H1 (cell line): ENCODE measurements at regions not wholly inside any gene's neighbourhood (a gene's known extent, or its start where the extent isn't known, plus 50 kb on each side); places are given as distances from the start of the nearest gene placed in this dataset.

Experiments used
- CTCF ChIA-PET: fragments of 300-600 bp; sonication (Branson Sonifier 250); formaldehyde crosslinking; loops from one replicate; lab custom pipeline; 2021; ENCODE audit not compliant: partially characterized antibody; lab: Charles Lee
- POLR2A ChIA-PET: fragments of 300-600 bp; sonication (Branson Sonifier 250); formaldehyde crosslinking; loops from one replicate; lab custom pipeline; 2021; ENCODE audit warnings: inconsistent platforms; ENCODE audit not compliant: partially characterized antibody; lab: Charles Lee
- DNase-seq, 2 experiments: peaks; one replicate each; pipeline versions ENCODE4 v3.0.0 to v3.0.0-alpha.2; 2010 to 2022; ENCODE audit warnings: low spot score in 2 of 2, low read depth in 1 of 2, mixed read lengths in 1 of 2
- FAIRE-seq: peaks from 2 replicates; lab custom pipeline; 2011; peaks lifted over from hg19 to GRCh38; lab: Jason Lieb, UNC
- H2AFZ ChIP-seq: 2 replicates; pipeline ENCODE4 v1.8.1; 2012; ENCODE audit warnings: low read length, inconsistent platforms
- H2AK5ac ChIP-seq: 2 replicates; pipeline ENCODE4 v1.6.1; 2013; ENCODE audit warnings: low read depth, low read length
- H2BK120ac ChIP-seq: replicated peaks from 2 replicates; pipeline ENCODE3; 2013; ENCODE audit warnings: low read depth, low read length, inconsistent platforms
- H2BK12ac ChIP-seq: 2 replicates; pipeline ENCODE4 v1.6.1; 2013; ENCODE audit warnings: low read depth, low read length
- H2BK15ac ChIP-seq: 2 replicates; pipeline ENCODE4 v1.6.1; 2013; ENCODE audit warnings: low read length
- H2BK20ac ChIP-seq: 2 replicates; pipeline ENCODE4 v1.6.1; 2013; ENCODE audit warnings: low read length
- H2BK5ac ChIP-seq: 2 replicates; pipeline ENCODE4 v1.6.1; 2013; ENCODE audit warnings: low read depth, low read length
- H3K14ac ChIP-seq: 2 replicates; pipeline ENCODE4 v1.6.1; 2013; ENCODE audit warnings: inconsistent platforms; ENCODE audit not compliant: insufficient read length
- H3K18ac ChIP-seq: 2 replicates; pipeline ENCODE4 v1.6.1; 2013; ENCODE audit warnings: low read length; ENCODE audit errors: extremely low read depth
- H3K23ac ChIP-seq: 2 replicates; pipeline ENCODE4 v1.6.1; 2013; ENCODE audit warnings: inconsistent platforms; ENCODE audit not compliant: insufficient read length
- H3K23me2 ChIP-seq: 2 replicates; pipeline ENCODE4 v1.6.1; 2013; ENCODE audit warnings: low read depth, low read length
- H3K27ac ChIP-seq: 2 replicates; pipeline ENCODE4 v1.6.1; 2011; ENCODE audit warnings: low read depth, low read length, inconsistent platforms
- H3K27me3 ChIP-seq, 4 experiments: replicated peaks in 1 of 4; 1 replicate in 1 of 4; 2 replicates in 3 of 4; pipeline versions ENCODE4 v1.6.1 to v1.8.1; 2011 to 2013; ENCODE audit warnings: low read length in 3 of 4, mild to moderate bottlenecking in 3 of 4, inconsistent platforms in 2 of 4, mixed read lengths in 2 of 4, moderate library complexity in 1 of 4; ENCODE audit not compliant: control insufficient read depth in 3 of 4, insufficient read depth in 3 of 4; ENCODE audit errors: extremely low read depth in 1 of 4
- H3K36me3 ChIP-seq, 4 experiments: 2 replicates each; pipeline versions ENCODE4 v1.6.1 to v1.8.1; 2011 to 2013; ENCODE audit warnings: mild to moderate bottlenecking in 4 of 4, low read length in 3 of 4, moderate library complexity in 2 of 4, control low read depth in 1 of 4, inconsistent platforms in 1 of 4; ENCODE audit not compliant: insufficient read depth in 4 of 4, control insufficient read depth in 2 of 4
- H3K4ac ChIP-seq: replicated peaks from 2 replicates; pipeline ENCODE3; 2013; ENCODE audit warnings: low read length, low read depth, mixed read lengths, inconsistent platforms; ENCODE audit not compliant: insufficient read length
- H3K4me1 ChIP-seq, 4 experiments: replicated peaks in 1 of 4; 1 replicate in 1 of 4; 2 replicates in 3 of 4; pipeline versions ENCODE4 v1.6.1 to v1.8.1; 2011 to 2013; ENCODE audit warnings: low read length in 3 of 4, inconsistent platforms in 2 of 4, mixed read lengths in 1 of 4; ENCODE audit not compliant: insufficient read depth in 4 of 4, control insufficient read depth in 3 of 4
- H3K4me2 ChIP-seq, 2 experiments: 2 replicates each; pipeline versions ENCODE4 v1.6.1 to v1.8.1; 2011 to 2013; ENCODE audit warnings: low read depth in 2 of 2, low read length in 2 of 2, control low read depth in 1 of 2, inconsistent platforms in 1 of 2, mild to moderate bottlenecking in 1 of 2; ENCODE audit not compliant: insufficient read depth in 1 of 2
- H3K4me3 ChIP-seq, 4 experiments: fragments of 200-600, 300-600 bp in 1 of 4; sonication (generic), shearing (Covaris generic), sonication (Bioruptor Twin) in 1 of 4; 2 replicates each; pipeline versions ENCODE4 v1.5.1 to v1.8.1; 2011 to 2016; ENCODE audit warnings: low read length in 4 of 4, low read depth in 3 of 4, control low read depth in 2 of 4, inconsistent platforms in 2 of 4, mild to moderate bottlenecking in 2 of 4, mixed read lengths in 1 of 4, moderate library complexity in 1 of 4; ENCODE audit not compliant: insufficient read depth in 2 of 4; ENCODE audit errors: extremely low read depth in 1 of 4
- H3K56ac ChIP-seq: replicated peaks from 2 replicates; pipeline ENCODE3; 2013; ENCODE audit warnings: low read depth, mild to moderate bottlenecking, mixed read lengths, low read length, inconsistent platforms; ENCODE audit not compliant: insufficient read length
- H3K79me1 ChIP-seq: 2 replicates; pipeline ENCODE4 v1.6.1; 2013; ENCODE audit warnings: low read depth, low read length, control low read depth
- H3K79me2 ChIP-seq, 2 experiments: 2 replicates each; pipeline versions ENCODE4 v1.6.1 to v1.8.1; 2012 to 2013; ENCODE audit warnings: low read length in 2 of 2, mild to moderate bottlenecking in 2 of 2, inconsistent platforms in 1 of 2; ENCODE audit not compliant: insufficient read depth in 2 of 2, control insufficient read depth in 1 of 2
- H3K9ac ChIP-seq, 4 experiments: replicated peaks in 1 of 4; 1 replicate in 1 of 4; 2 replicates in 3 of 4; pipeline versions ENCODE4 v1.6.1 to v1.8.1; 2011 to 2013; ENCODE audit warnings: low read depth in 3 of 4, low read length in 3 of 4, control low read depth in 2 of 4, mild to moderate bottlenecking in 2 of 4, moderate library complexity in 2 of 4, inconsistent platforms in 1 of 4; ENCODE audit errors: extremely low read depth in 1 of 4
- H3K9me3 ChIP-seq, 2 experiments: 2 replicates each; pipeline versions ENCODE4 v1.6.1 to v1.8.1; 2012 to 2013; ENCODE audit warnings: mild to moderate bottlenecking in 2 of 2, moderate library complexity in 2 of 2, control low read depth in 1 of 2, inconsistent platforms in 1 of 2, low read depth in 1 of 2, low read length in 1 of 2, mixed read lengths in 1 of 2; ENCODE audit not compliant: insufficient read depth in 2 of 2
- H4K20me1 ChIP-seq, 2 experiments: replicated peaks in 1 of 2; 2 replicates each; pipeline versions ENCODE3 to v1.8.1; 2011 to 2013; ENCODE audit warnings: inconsistent platforms in 2 of 2, low read length in 2 of 2, mild to moderate bottlenecking in 1 of 2; ENCODE audit not compliant: insufficient read depth in 2 of 2, control insufficient read depth in 1 of 2
- H4K5ac ChIP-seq: 2 replicates; pipeline ENCODE4 v1.6.1; 2013; ENCODE audit warnings: low read length, low read depth, mixed read lengths, inconsistent platforms; ENCODE audit not compliant: insufficient read length
- H4K8ac ChIP-seq: 2 replicates; pipeline ENCODE4 v1.8.0; 2013; ENCODE audit warnings: mild to moderate bottlenecking, moderate library complexity, low read length, inconsistent platforms; ENCODE audit not compliant: insufficient read depth; ENCODE audit errors: extremely low read depth
- H4K91ac ChIP-seq: replicated peaks from 2 replicates; pipeline ENCODE3; 2013; ENCODE audit warnings: low read length, mixed read lengths, inconsistent platforms; ENCODE audit not compliant: insufficient read length
- HDAC6 ChIP-seq: IDR thresholded peaks from one replicate; pipeline ENCODE4 v1.7.1; 2012; ENCODE audit warnings: low read depth, mild to moderate bottlenecking, inconsistent platforms, low read length, moderate library complexity
- JUN ChIP-seq: IDR thresholded peaks from 2 replicates; pipeline ENCODE4 v1.6.1; 2011; ENCODE audit warnings: low read depth, mild to moderate bottlenecking, improper control_type of control experiment, low read length
- KDM5A ChIP-seq: fragments of 200-600 bp; IDR thresholded peaks from 2 replicates; pipeline ENCODE4 v1.7.1; 2012; ENCODE audit warnings: mild to moderate bottlenecking, low read length, inconsistent platforms, mixed read lengths
- NANOG ChIP-seq: IDR thresholded peaks from 2 replicates; pipeline ENCODE4 v1.6.1; 2011; ENCODE audit warnings: low read length, low read depth, mild to moderate bottlenecking, inconsistent platforms; ENCODE audit not compliant: insufficient read depth, poor library complexity, severe bottlenecking
- POU5F1 ChIP-seq: IDR thresholded peaks from 2 replicates; pipeline ENCODE4 v1.6.1; 2011; ENCODE audit warnings: low read depth, mild to moderate bottlenecking, low read length, moderate library complexity
- RAD21 ChIP-seq, 2 experiments: IDR thresholded peaks in 1 of 2; conservative IDR thresholded peaks in 1 of 2; 2 replicates each; pipeline ENCODE4 v1.6.1; 2011; ENCODE audit warnings: low read depth in 2 of 2, low read length in 2 of 2, improper control_type of control experiment in 1 of 2, inconsistent platforms in 1 of 2, mild to moderate bottlenecking in 1 of 2, moderate library complexity in 1 of 2
- RFX5 ChIP-seq: IDR thresholded peaks from 2 replicates; pipeline ENCODE4 v1.6.1; 2011; ENCODE audit warnings: low read depth, low read length, improper control_type of control experiment, borderline replicate concordance
- RXRA ChIP-seq: IDR thresholded peaks from 2 replicates; pipeline ENCODE4 v1.6.1; 2011; ENCODE audit warnings: low read depth, mild to moderate bottlenecking, low read length, moderate library complexity; ENCODE audit not compliant: insufficient read depth
- WGBS, 2 experiments: shearing (Covaris generic) in 1 of 2; methylation state at CpG; one replicate each; pipeline versions ENCODE4 v1.1.6 to v1.1.7; 2013 to 2015; ENCODE audit warnings: low lambda C conversion rate in 2 of 2, mixed read lengths in 2 of 2, inconsistent platforms in 1 of 2, low coverage in 1 of 2, missing lambda C conversion rate in 1 of 2; ENCODE audit not compliant: insufficient replicate concordance in 2 of 2, insufficient coverage in 1 of 2, insufficient read length in 1 of 2; ENCODE audit errors: extremely low coverage in 1 of 2, missing lambda C conversion rate in 1 of 2; 5-methylcytosine and 5-hydroxymethylcytosine counted together

- ChIA-PET POLR2A (no interaction called here), CTCF (interaction anchor here (1.7 kb wide), 1 partner anchor 11 kb away, joined by 3 read pairs; no protein-coding TSS in a partner anchor)
- no peak overlapping the region for H3K4ac ChIP-seq
- H3K56ac ChIP-seq: no peak overlapping the region
- H4K91ac ChIP-seq: no peak overlapping the region
- H2AK5ac ChIP-seq: no peak overlapping the region
- H3K9me3 ChIP-seq: no peaks in the 10 kb centered on the region
- H3K23ac ChIP-seq: no peak overlapping the region
- DNase-seq (no peak), FAIRE-seq (peak; percentile 19)
- no peak overlapping the region for H3K14ac ChIP-seq
- no peak overlapping the region for H3K27ac ChIP-seq
- no peak overlapping the region; the same call in 1 of the 2 replicates for H3K18ac ChIP-seq
- no peak overlapping the region for H3K9ac ChIP-seq
- H4K8ac ChIP-seq: no peak overlapping the region
- H3K4me2 ChIP-seq: no peak overlapping the region
- H2BK12ac ChIP-seq: no peak overlapping the region
- WGBS, 2 experiments: 84% methylated on average over 2 of the region's 2 CpGs; no CpG with 5 or more reads in 1 of the 2 experiments
- H3K4me1 ChIP-seq: peaks cover 0 to 23% (median 13%) of the 10 kb centered on the region in 4 experiments; a peak in 5 of 7 replicates
- H2BK20ac ChIP-seq: no peak overlapping the region
- no peak overlapping the region for H2BK15ac ChIP-seq
- peak overlapping the region; percentile 2 for H2BK120ac ChIP-seq
- no peaks in the 10 kb centered on the region for H4K20me1 ChIP-seq
- H4K5ac ChIP-seq: no peak overlapping the region
- no peaks in the 10 kb centered on the region for H3K79me2 ChIP-seq
- H3K23me2 ChIP-seq: no peaks in the 10 kb centered on the region
- H3K36me3 ChIP-seq: no peaks in the 10 kb centered on the region
- no peaks in the 10 kb centered on the region for H3K27me3 ChIP-seq
- no peaks in the 10 kb centered on the region for H3K79me1 ChIP-seq
- H3K4me3 ChIP-seq: no peak overlapping the region
- no peak overlapping the region for H2BK5ac ChIP-seq
- 0 out of 2 replicates have a peak overlapping the region, but pooled peaks have one; percentile 45 for H2AFZ ChIP-seq
- no peak for TF ChIP-seq RXRA
- no peak for TF ChIP-seq KDM5A
- TF ChIP-seq NANOG: no peak
- TF ChIP-seq HDAC6: no peak
- TF ChIP-seq RAD21 (IDR thresholded peaks at IDR 0.05 in 1 of 2, conservative IDR thresholded peaks at IDR 0.05 in 1 of 2; ENCODE audit: low read depth in 2 of 2, low read length in 2 of 2): no peak
- no peak for TF ChIP-seq RFX5
- no peak for TF ChIP-seq JUN
- no peak for TF ChIP-seq POU5F1
Measured at GRCh38 chr7:121795736-121796135, 77.2 kb upstream of the PTPRZ1 start.
